Keratinocyte (primary cell): ENCODE measurements at regions not wholly inside any gene's neighbourhood (a gene's known extent, or its start where the extent isn't known, plus 50 kb on each side); places are given as distances from the start of the nearest gene placed in this dataset.

Experiments used
- DNase-seq: peaks from one replicate; pipeline ENCODE4 v3.0.0-alpha.2; 2011; ENCODE audit warnings: low read depth, missing footprints, low spot score
- FAIRE-seq: peaks from 2 replicates; lab custom pipeline; 2011; peaks lifted over from hg19 to GRCh38; lab: Jason Lieb, UNC
- H2AFZ ChIP-seq: 2 replicates; pipeline ENCODE4 v1.6.0; 2012; ENCODE audit warnings: low read length, control low read depth, inconsistent platforms; ENCODE audit not compliant: control insufficient read depth
- H3K27ac ChIP-seq: 2 replicates; pipeline ENCODE4 v1.5.1; 2011; ENCODE audit warnings: low read length; ENCODE audit not compliant: control insufficient read depth, insufficient read depth
- H3K27me3 ChIP-seq: 3 replicates; pipeline ENCODE4 v1.6.0; 2011; ENCODE audit warnings: low read length; ENCODE audit not compliant: control insufficient read depth, insufficient read depth; ENCODE audit errors: extremely low read depth
- H3K36me3 ChIP-seq, 2 experiments: 2 replicates in 1 of 2; 3 replicates in 1 of 2; pipeline ENCODE4 v1.5.1; 2011; ENCODE audit warnings: low read length in 2 of 2, mild to moderate bottlenecking in 1 of 2; ENCODE audit not compliant: control insufficient read depth in 2 of 2, insufficient read depth in 2 of 2; ENCODE audit errors: extremely low read depth in 1 of 2
- H3K4me1 ChIP-seq: 3 replicates; pipeline ENCODE4 v1.5.1; 2011; ENCODE audit warnings: low read length; ENCODE audit not compliant: control insufficient read depth, insufficient read depth; ENCODE audit errors: extremely low read depth
- H3K4me2 ChIP-seq: 3 replicates; pipeline ENCODE4 v1.6.0; 2011; ENCODE audit warnings: low read depth, low read length; ENCODE audit not compliant: control insufficient read depth, insufficient read depth; ENCODE audit errors: extremely low read depth
- H3K4me3 ChIP-seq, 3 experiments: fragments of 200-600 bp in 1 of 3; sonication (generic) in 1 of 3; 2 replicates in 2 of 3; 3 replicates in 1 of 3; pipeline ENCODE4 v1.5.1; 2011 to 2016; ENCODE audit warnings: low read length in 3 of 3, mild to moderate bottlenecking in 3 of 3, control low read depth in 2 of 3, inconsistent platforms in 1 of 3, low read depth in 1 of 3, mixed read lengths in 1 of 3, mixed run types in 1 of 3, moderate library complexity in 1 of 3; ENCODE audit not compliant: control insufficient read depth in 2 of 3, insufficient read depth in 2 of 3; ENCODE audit errors: extremely low read depth in 1 of 3
- H3K79me2 ChIP-seq: 2 replicates; pipeline ENCODE4 v1.6.0; 2012; ENCODE audit warnings: low read length; ENCODE audit not compliant: control insufficient read depth, insufficient read depth
- H3K9ac ChIP-seq: 3 replicates; pipeline ENCODE4 v1.6.0; 2011; ENCODE audit warnings: low read length; ENCODE audit not compliant: control insufficient read depth, insufficient read depth; ENCODE audit errors: extremely low read depth
- H3K9me1 ChIP-seq: 3 replicates; pipeline ENCODE4 v1.6.0; 2011; ENCODE audit warnings: low read length; ENCODE audit not compliant: control insufficient read depth, insufficient read depth; ENCODE audit errors: extremely low read depth
- H3K9me3 ChIP-seq: 2 replicates; pipeline ENCODE4 v1.5.1; 2012; ENCODE audit warnings: low read depth, low read length; ENCODE audit not compliant: control insufficient read depth
- H4K20me1 ChIP-seq: 3 replicates; pipeline ENCODE4 v1.6.0; 2011; ENCODE audit warnings: low read length; ENCODE audit not compliant: control insufficient read depth, insufficient read depth; ENCODE audit errors: extremely low read depth
- CTCF ChIP-seq, 3 experiments: IDR thresholded peaks in 1 of 3; conservative IDR thresholded peaks in 1 of 3; optimal IDR thresholded peaks in 1 of 3; 2 replicates in 2 of 3; 3 replicates in 1 of 3; pipeline versions ENCODE3 to v1.5.1; 2011; ENCODE audit warnings: low read length in 3 of 3, mild to moderate bottlenecking in 3 of 3, moderate library complexity in 2 of 3, control low read depth in 1 of 3, inconsistent platforms in 1 of 3; ENCODE audit not compliant: insufficient read depth in 2 of 3; ENCODE audit errors: extremely low read depth in 1 of 3
- EZH2 ChIP-seq: IDR thresholded peaks from one replicate; pipeline ENCODE4 v1.6.1; 2012; ENCODE audit warnings: inconsistent platforms, mild to moderate bottlenecking, low read length, moderate library complexity
- dilution Hi-C: fragments of 300-500 bp; cut with MboI; formaldehyde crosslinking; loops from one replicate; pipeline ENCODE4 v1.7.0; 2020; ENCODE audit warnings: low sequenced_read_pairs; ENCODE audit not compliant: extremely low pct_ligation_motif_present

DNA sequence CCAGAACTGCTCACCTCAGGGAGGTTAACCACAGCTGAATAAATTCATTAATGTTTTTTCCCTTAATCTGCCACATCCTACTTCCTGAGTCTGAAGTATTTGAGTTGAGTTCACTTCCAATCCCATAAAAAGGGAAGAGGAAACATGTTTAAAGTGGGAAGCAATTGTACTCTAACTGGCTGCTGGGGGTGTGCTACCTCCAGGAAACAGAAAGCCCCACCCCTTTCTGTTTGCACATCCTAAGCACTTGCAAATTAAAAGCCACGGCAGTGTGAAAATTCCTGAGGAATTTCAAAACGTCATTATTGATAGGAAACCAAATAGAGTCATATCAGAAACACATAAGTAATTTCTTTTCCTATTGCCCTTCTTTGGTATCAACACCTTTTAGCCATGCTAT lies 307.0 kb upstream of the NR5A2 start:
- dilution Hi-C loops = no loop called here
- H3K4me3 ChIP-seq = no peak overlapping the region
- no peaks in the 10 kb centered on the region for H3K4me1 ChIP-seq
- FAIRE-seq (no peak), DNase-seq (no peak)
- H3K9ac ChIP-seq = no peak overlapping the region
- no peaks in the 10 kb centered on the region for H3K36me3 ChIP-seq
- no peaks in the 10 kb centered on the region for H3K27me3 ChIP-seq
- no peaks in the 10 kb centered on the region for H3K79me2 ChIP-seq
- H3K9me3 ChIP-seq = no peaks in the 10 kb centered on the region
- no peaks in the 10 kb centered on the region for H4K20me1 ChIP-seq
- no peak for TF ChIP-seq CTCF (optimal IDR thresholded peaks at IDR 0.05 in 1 of 3, IDR thresholded peaks at IDR 0.05 in 1 of 3, conservative IDR thresholded peaks at IDR 0.05 in 1 of 3; ENCODE audit: extremely low read depth in 1 of 3, insufficient read depth in 2 of 3, low read length in 3 of 3)
- no peak for TF ChIP-seq EZH2
- no peak overlapping the region for H3K4me2 ChIP-seq
- no peak overlapping the region for H3K27ac ChIP-seq
- no peak overlapping the region for H2AFZ ChIP-seq
- no peaks in the 10 kb centered on the region for H3K9me1 ChIP-seq

DNA sequence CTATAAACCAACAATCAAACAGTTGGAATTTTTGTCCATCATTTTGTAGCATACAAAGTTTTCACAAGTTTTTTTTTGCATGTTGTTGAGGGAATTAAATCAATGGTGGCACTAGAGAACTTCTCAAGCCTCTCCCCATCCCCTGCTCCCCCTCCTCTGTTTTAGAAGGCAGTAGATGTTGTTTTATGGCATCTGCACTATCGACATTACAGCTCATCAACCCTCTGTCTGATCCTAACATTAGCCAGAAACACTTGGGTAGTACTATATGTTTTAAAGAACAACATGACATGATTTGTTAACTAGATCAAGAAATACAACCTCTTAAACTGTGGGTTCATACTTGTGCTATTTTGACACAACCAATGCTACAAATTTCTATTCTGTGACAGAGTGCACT lies 306.5 kb upstream of the NR5A2 start:
- FAIRE-seq (no peak), DNase-seq (no peak)
- H3K9me3 ChIP-seq = no peaks in the 10 kb centered on the region
- no peaks in the 10 kb centered on the region for H3K36me3 ChIP-seq
- no peaks in the 10 kb centered on the region for H4K20me1 ChIP-seq
- no peak overlapping the region for H3K9ac ChIP-seq
- H3K4me1 ChIP-seq = no peaks in the 10 kb centered on the region
- no peak overlapping the region for H3K27ac ChIP-seq
- dilution Hi-C loops = no loop called here
- TF ChIP-seq CTCF (optimal IDR thresholded peaks at IDR 0.05 in 1 of 3, IDR thresholded peaks at IDR 0.05 in 1 of 3, conservative IDR thresholded peaks at IDR 0.05 in 1 of 3; ENCODE audit: extremely low read depth in 1 of 3, insufficient read depth in 2 of 3, low read length in 3 of 3) (no peak), EZH2 (no peak)
- H3K27me3 ChIP-seq = no peaks in the 10 kb centered on the region
- H3K79me2 ChIP-seq = no peaks in the 10 kb centered on the region
- no peak overlapping the region for H3K4me2 ChIP-seq
- H2AFZ ChIP-seq = no peak overlapping the region
- H3K9me1 ChIP-seq = no peaks in the 10 kb centered on the region
- no peak overlapping the region for H3K4me3 ChIP-seq
